ENCODE measurements at regions not wholly inside any gene's neighbourhood (a gene's known extent, or its start where the extent isn't known, plus 50 kb on each side); places are given as distances from the start of the nearest gene placed in this dataset.

DNA sequence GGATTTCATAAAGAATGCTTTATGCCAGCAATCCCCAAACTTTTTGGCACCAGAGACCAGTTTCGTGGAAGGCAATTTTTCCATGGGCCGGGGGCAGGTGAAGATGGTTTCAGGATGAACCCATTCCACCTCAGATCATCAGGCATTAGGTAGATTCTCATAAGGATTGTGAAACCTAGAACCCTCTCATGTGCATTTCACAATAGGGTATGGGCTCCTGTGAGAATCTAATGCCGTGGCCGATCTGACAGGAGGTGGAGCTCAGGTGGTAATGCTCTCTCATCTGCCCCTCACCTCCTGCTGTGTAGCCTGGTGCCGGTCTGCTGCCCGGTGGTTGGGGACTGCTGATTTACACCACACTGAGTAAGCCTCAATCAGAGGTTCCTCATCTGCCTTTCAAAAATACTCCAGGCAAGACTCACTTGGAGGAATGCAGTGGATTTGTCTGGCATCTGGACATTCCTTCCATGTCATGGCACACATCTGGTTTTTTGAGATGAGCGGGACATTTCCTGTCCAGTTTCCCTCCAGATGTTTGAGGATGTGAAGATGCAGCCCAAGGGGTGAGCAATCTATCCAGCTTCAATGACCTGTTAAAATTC is 185.8 kb downstream of the VAPA start:
- TF ChIP-seq, protein P1, sequence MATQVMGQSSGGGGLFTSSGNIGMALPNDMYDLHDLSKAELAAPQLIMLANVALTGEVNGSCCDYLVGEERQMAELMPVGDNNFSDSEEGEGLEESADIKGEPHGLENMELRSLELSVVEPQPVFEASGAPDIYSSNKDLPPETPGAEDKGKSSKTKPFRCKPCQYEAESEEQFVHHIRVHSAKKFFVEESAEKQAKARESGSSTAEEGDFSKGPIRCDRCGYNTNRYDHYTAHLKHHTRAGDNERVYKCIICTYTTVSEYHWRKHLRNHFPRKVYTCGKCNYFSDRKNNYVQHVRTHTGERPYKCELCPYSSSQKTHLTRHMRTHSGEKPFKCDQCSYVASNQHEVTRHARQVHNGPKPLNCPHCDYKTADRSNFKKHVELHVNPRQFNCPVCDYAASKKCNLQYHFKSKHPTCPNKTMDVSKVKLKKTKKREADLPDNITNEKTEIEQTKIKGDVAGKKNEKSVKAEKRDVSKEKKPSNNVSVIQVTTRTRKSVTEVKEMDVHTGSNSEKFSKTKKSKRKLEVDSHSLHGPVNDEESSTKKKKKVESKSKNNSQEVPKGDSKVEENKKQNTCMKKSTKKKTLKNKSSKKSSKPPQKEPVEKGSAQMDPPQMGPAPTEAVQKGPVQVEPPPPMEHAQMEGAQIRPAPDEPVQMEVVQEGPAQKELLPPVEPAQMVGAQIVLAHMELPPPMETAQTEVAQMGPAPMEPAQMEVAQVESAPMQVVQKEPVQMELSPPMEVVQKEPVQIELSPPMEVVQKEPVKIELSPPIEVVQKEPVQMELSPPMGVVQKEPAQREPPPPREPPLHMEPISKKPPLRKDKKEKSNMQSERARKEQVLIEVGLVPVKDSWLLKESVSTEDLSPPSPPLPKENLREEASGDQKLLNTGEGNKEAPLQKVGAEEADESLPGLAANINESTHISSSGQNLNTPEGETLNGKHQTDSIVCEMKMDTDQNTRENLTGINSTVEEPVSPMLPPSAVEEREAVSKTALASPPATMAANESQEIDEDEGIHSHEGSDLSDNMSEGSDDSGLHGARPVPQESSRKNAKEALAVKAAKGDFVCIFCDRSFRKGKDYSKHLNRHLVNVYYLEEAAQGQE (IDR thresholded peaks at IDR 0.05; ENCODE audit: low read depth), result no peak
- TF ChIP-seq EP300 (IDR thresholded peaks at IDR 0.05; ENCODE audit: borderline replicate concordance) (no peak), YY1 (IDR thresholded peaks at IDR 0.05; ENCODE audit: low read depth) (no peak), TCF12 (IDR thresholded peaks at IDR 0.05; ENCODE audit: low read depth) (no peak)

All from Ishikawa (cell line).